Suprapubic skin (tissue), 4 donors: ENCODE measurements at regions not wholly inside any gene's neighbourhood (a gene's known extent, or its start where the extent isn't known, plus 50 kb on each side); places are given as distances from the start of the nearest gene placed in this dataset.

Source experiments
- DNase-seq, 2 donors: peaks; one replicate each; pipeline ENCODE4 v3.0.0-alpha.2; 2019; ENCODE audit warnings: low spot score in 2 of 2
- H3K27ac ChIP-seq: fragments of 200-600 bp; sonication (generic); one replicate; pipeline ENCODE4 v1.5.1; 2019
- H3K27me3 ChIP-seq: fragments of 200-600 bp; sonication (generic); one replicate; pipeline ENCODE4 v1.5.1; 2019
- H3K36me3 ChIP-seq: fragments of 200-600 bp; sonication (generic); one replicate; pipeline ENCODE4 v1.5.1; 2019
- H3K4me1 ChIP-seq: fragments of 200-600 bp; sonication (generic); one replicate; pipeline ENCODE4 v1.5.1; 2019
- H3K4me3 ChIP-seq: fragments of 200-600 bp; sonication (generic); one replicate; pipeline ENCODE4 v1.5.1; 2019; ENCODE audit warnings: mild to moderate bottlenecking
- H3K9me3 ChIP-seq: fragments of 200-600 bp; sonication (generic); one replicate; pipeline ENCODE4 v1.5.1; 2019
- CTCF ChIP-seq, 2 donors: fragments of 200-600 bp in 1 of 2; fragments of 450-650 bp in 1 of 2; sonication (generic) in 1 of 2; IDR thresholded peaks; one replicate each; pipeline ENCODE4 v1.5.1; 2016 to 2019; ENCODE audit warnings: antibody characterized with exemption in 2 of 2, mild to moderate bottlenecking in 1 of 2, moderate library complexity in 1 of 2
- EP300 ChIP-seq: sonication (generic); formaldehyde crosslinking; IDR thresholded peaks from one replicate; pipeline ENCODE4 v1.6.1; 2017; ENCODE audit warnings: antibody characterized with exemption
- POLR2A ChIP-seq, 2 donors: fragments of 450-650 bp; IDR thresholded peaks; one replicate each; pipeline ENCODE4 v1.6.1; 2017; ENCODE audit warnings: antibody characterized with exemption in 2 of 2, mild to moderate bottlenecking in 2 of 2, moderate library complexity in 2 of 2
- POLR2AphosphoS5 ChIP-seq, 3 donors: sonication (generic); formaldehyde crosslinking; IDR thresholded peaks; one replicate each; pipeline ENCODE4 v1.6.1; 2017; ENCODE audit warnings: antibody characterized with exemption in 3 of 3
- WGBS: methylation state at CpG from one replicate; pipeline ENCODE4 v1.1.5; 2018; 5-methylcytosine and 5-hydroxymethylcytosine counted together

GRCh38 chr9:108022246-108022935 lies 532.8 kb upstream of the KLF4 start:
- no peak for DNase-seq
- 56% methylated on average over 4 of the region's 4 CpGs for WGBS
- no peak for TF ChIP-seq POLR2AphosphoS5 (IDR thresholded peaks at IDR 0.05)
- TF ChIP-seq EP300, result no peak
- no peak for TF ChIP-seq CTCF (IDR thresholded peaks at IDR 0.05)
- TF ChIP-seq POLR2A (IDR thresholded peaks at IDR 0.05), result no peak
- Histone ChIP-seq H3K27ac (no peak overlapping the region), H3K9me3 (no peaks in the 10 kb centered on the region), H3K27me3 (no peaks in the 10 kb centered on the region), H3K4me3 (no peak overlapping the region), H3K4me1 (peaks cover 2% of the 10 kb centered on the region), H3K36me3 (no peaks in the 10 kb centered on the region)

GRCh38 chr9:108021096-108021710 lies 531.6 kb upstream of the KLF4 start:
- no peak overlapping the region for H3K4me3 ChIP-seq
- WGBS, result 96% methylated on average over 1 of the region's 1 CpG
- TF ChIP-seq EP300 (no peak), POLR2A (IDR thresholded peaks at IDR 0.05) (no peak), CTCF (IDR thresholded peaks at IDR 0.05) (no peak), POLR2AphosphoS5 (IDR thresholded peaks at IDR 0.05) (no peak)
- H3K27ac ChIP-seq, result no peak overlapping the region
- peaks cover 5% of the 10 kb centered on the region for H3K4me1 ChIP-seq
- no peaks in the 10 kb centered on the region for H3K9me3 ChIP-seq
- no peaks in the 10 kb centered on the region for H3K27me3 ChIP-seq
- DNase-seq, result no peak
- no peaks in the 10 kb centered on the region for H3K36me3 ChIP-seq

- Histone ChIP-seq H3K27ac (no peak overlapping the region), H3K4me3 (no peak overlapping the region), H3K4me1 (peaks cover 5% of the 10 kb centered on the region), H3K27me3 (no peaks in the 10 kb centered on the region), H3K36me3 (no peaks in the 10 kb centered on the region), H3K9me3 (no peaks in the 10 kb centered on the region)
- DNase-seq, result no peak
- TF ChIP-seq CTCF (IDR thresholded peaks at IDR 0.05) (no peak), POLR2AphosphoS5 (IDR thresholded peaks at IDR 0.05) (no peak), EP300 (no peak), POLR2A (IDR thresholded peaks at IDR 0.05) (no peak)
Observed at GRCh38 chr9:108019821-108020220, 530.3 kb upstream of the KLF4 start.

- Histone ChIP-seq H3K9me3 (no peaks in the 10 kb centered on the region), H3K4me3 (no peak overlapping the region), H3K27me3 (no peaks in the 10 kb centered on the region), H3K27ac (no peak overlapping the region), H3K36me3 (no peaks in the 10 kb centered on the region), H3K4me1 (peaks cover 5% of the 10 kb centered on the region)
- no peak for DNase-seq
- WGBS, result 73% methylated on average over 7 of the region's 7 CpGs
- TF ChIP-seq POLR2AphosphoS5 (IDR thresholded peaks at IDR 0.05), result no peak
- no peak for TF ChIP-seq POLR2A (IDR thresholded peaks at IDR 0.05)
- TF ChIP-seq CTCF (IDR thresholded peaks at IDR 0.05), result no peak
- no peak for TF ChIP-seq EP300
Observed at GRCh38 chr9:108017671-108018070, 528.1 kb upstream of the KLF4 start.

GRCh38 chr9:108016446-108016845 lies 526.9 kb upstream of the KLF4 start:
- H3K4me3 ChIP-seq, result no peak overlapping the region
- H3K36me3 ChIP-seq, result no peaks in the 10 kb centered on the region
- no peak overlapping the region for H3K27ac ChIP-seq
- peaks cover 5% of the 10 kb centered on the region for H3K4me1 ChIP-seq
- no peaks in the 10 kb centered on the region for H3K27me3 ChIP-seq
- TF ChIP-seq EP300 (no peak), POLR2AphosphoS5 (IDR thresholded peaks at IDR 0.05) (no peak), CTCF (IDR thresholded peaks at IDR 0.05) (no peak), POLR2A (IDR thresholded peaks at IDR 0.05) (no peak)
- DNase-seq, result no peak
- WGBS, result 65% methylated on average over 3 of the region's 3 CpGs
- no peaks in the 10 kb centered on the region for H3K9me3 ChIP-seq
